K562 (cell line): ENCODE measurements at regions not wholly inside any gene's neighbourhood (a gene's known extent, or its start where the extent isn't known, plus 50 kb on each side); places are given as distances from the start of the nearest gene placed in this dataset.
A peak's percentile ranks its signal among the peaks of the same experiment; 100 is the strongest.

Experiments used
- BRCA1 ChIP-seq, 2 experiments: fragments of 450-650 bp in 1 of 2; sonication (generic) in 1 of 2; formaldehyde crosslinking in 1 of 2; IDR thresholded peaks; 2 replicates each; pipeline versions ENCODE4 v1.5.0 to v1.6.1; 2017 to 2020; ENCODE audit warnings: mild to moderate bottlenecking in 1 of 2, missing genetic modification reagents in 1 of 2
- CBFA2T3 ChIP-seq: fragments of 450-650 bp; IDR thresholded peaks from 2 replicates; pipeline ENCODE4 v1.6.1; 2017
- FOSL1 ChIP-seq: fragments of 200-800 bp; sonication (Bioruptor generic); conservative IDR thresholded peaks from 2 replicates; pipeline ENCODE4 v1.6.1; 2016; ENCODE audit warnings: missing genetic modification characterization, missing compliant biosample characterization
- FOXK2 ChIP-seq, 2 experiments: fragments of 450-650 bp; IDR thresholded peaks in 1 of 2; conservative IDR thresholded peaks in 1 of 2; 2 replicates each; pipeline ENCODE4 v1.6.1; 2016; ENCODE audit warnings: low read depth in 2 of 2, mild to moderate bottlenecking in 1 of 2
- GABPB2 ChIP-seq: fragments of 250-450 bp; sonication (Bioruptor Pico); conservative IDR thresholded peaks from 2 replicates; pipeline ENCODE4 v1.5.1; 2021; ENCODE audit warnings: mild to moderate bottlenecking
- GATAD2B ChIP-seq: fragments of 450-650 bp; IDR thresholded peaks from 2 replicates; pipeline ENCODE4 v1.6.1; 2017; ENCODE audit warnings: mild to moderate bottlenecking, borderline replicate concordance
- HLTF ChIP-seq: fragments of 450-650 bp; IDR thresholded peaks from 2 replicates; pipeline ENCODE4 v1.6.1; 2016
- MCM7 ChIP-seq, 2 experiments: fragments of 450-650 bp; IDR thresholded peaks; 2 replicates each; pipeline ENCODE4 v1.6.1; 2016 to 2018
- NCOR1 ChIP-seq: fragments of 450-650 bp; IDR thresholded peaks from 2 replicates; pipeline ENCODE4 v1.6.1; 2016; ENCODE audit warnings: mild to moderate bottlenecking, moderate library complexity
- PCBP2 ChIP-seq: fragments of 200-400 bp; formaldehyde crosslinking; IDR thresholded peaks from 2 replicates; pipeline ENCODE4 v1.6.1; 2018; ENCODE audit warnings: low read length, low read depth, mild to moderate bottlenecking, moderate library complexity; ENCODE audit not compliant: poor library complexity, severe bottlenecking
- POLR3G ChIP-seq: IDR thresholded peaks from 2 replicates; pipeline ENCODE4 v1.6.1; 2011; ENCODE audit not compliant: insufficient read length, insufficient replicate concordance; ENCODE audit errors: extremely low read depth
- PRDM10 ChIP-seq: fragments of 450-650 bp; IDR thresholded peaks from 2 replicates; pipeline ENCODE4 v1.6.1; 2018; ENCODE audit not compliant: partially characterized antibody
- RBFOX2 ChIP-seq: fragments of 200-400 bp; formaldehyde crosslinking; IDR thresholded peaks from 2 replicates; pipeline ENCODE4 v1.6.1; 2017; ENCODE audit warnings: low read depth, mild to moderate bottlenecking, low read length, moderate library complexity
- RFX1 ChIP-seq: fragments of 450-650 bp; IDR thresholded peaks from 2 replicates; pipeline ENCODE4 v1.6.1; 2016; ENCODE audit warnings: mild to moderate bottlenecking, moderate library complexity
- SMC3 ChIP-seq: conservative IDR thresholded peaks from 2 replicates; pipeline ENCODE4 v1.6.1; 2011; ENCODE audit warnings: low read depth, low read length, improper control_type of control experiment; ENCODE audit not compliant: insufficient read depth
- TAL1 ChIP-seq: fragments of 450-650 bp; IDR thresholded peaks from 2 replicates; pipeline ENCODE4 v1.6.1; 2016; ENCODE audit warnings: mild to moderate bottlenecking
- TCF3 ChIP-seq: sonication (generic); formaldehyde crosslinking; IDR thresholded peaks from 2 replicates; pipeline ENCODE4 v1.4.0; 2020; ENCODE audit warnings: mild to moderate bottlenecking, missing genetic modification reagents
- ZBTB7A ChIP-seq: IDR thresholded peaks from 2 replicates; pipeline ENCODE4 v1.6.1; 2011; ENCODE audit warnings: low read depth, mild to moderate bottlenecking, low read length, moderate library complexity, borderline replicate concordance; ENCODE audit not compliant: control insufficient read depth
- ZKSCAN8 ChIP-seq: fragments of 200-800 bp; sonication (Bioruptor generic); IDR thresholded peaks from 2 replicates; pipeline ENCODE4 v1.6.1; 2016; ENCODE audit warnings: missing genetic modification characterization, missing compliant biosample characterization
- ZNF143 ChIP-seq: sonication (generic); formaldehyde crosslinking; IDR thresholded peaks from 2 replicates; pipeline ENCODE4 v1.9.0; 2022; ENCODE audit warnings: mild to moderate bottlenecking, missing genetic modification reagents
- ZNF408 ChIP-seq: fragments of 250-450 bp; sonication (Bioruptor Pico); IDR thresholded peaks from 2 replicates; pipeline ENCODE4 v1.4.0; 2020; ENCODE audit warnings: low read depth, mild to moderate bottlenecking, moderate library complexity
- ZNF780A ChIP-seq: fragments of 250-450 bp; sonication (Bioruptor Pico); IDR thresholded peaks from 2 replicates; pipeline ENCODE4 v1.5.0; 2021; ENCODE audit warnings: mild to moderate bottlenecking
- TF ChIP-seq, protein P1 (sequence below): sonication (generic); formaldehyde crosslinking; IDR thresholded peaks from 2 replicates; pipeline ENCODE4 v1.8.0; 2022; ENCODE audit warnings: mild to moderate bottlenecking, missing genetic modification reagents

GRCh38 chr15:38627689-38628277 is 63.2 kb upstream of the RASGRP1 start (continued):
- TF ChIP-seq, protein P1, sequence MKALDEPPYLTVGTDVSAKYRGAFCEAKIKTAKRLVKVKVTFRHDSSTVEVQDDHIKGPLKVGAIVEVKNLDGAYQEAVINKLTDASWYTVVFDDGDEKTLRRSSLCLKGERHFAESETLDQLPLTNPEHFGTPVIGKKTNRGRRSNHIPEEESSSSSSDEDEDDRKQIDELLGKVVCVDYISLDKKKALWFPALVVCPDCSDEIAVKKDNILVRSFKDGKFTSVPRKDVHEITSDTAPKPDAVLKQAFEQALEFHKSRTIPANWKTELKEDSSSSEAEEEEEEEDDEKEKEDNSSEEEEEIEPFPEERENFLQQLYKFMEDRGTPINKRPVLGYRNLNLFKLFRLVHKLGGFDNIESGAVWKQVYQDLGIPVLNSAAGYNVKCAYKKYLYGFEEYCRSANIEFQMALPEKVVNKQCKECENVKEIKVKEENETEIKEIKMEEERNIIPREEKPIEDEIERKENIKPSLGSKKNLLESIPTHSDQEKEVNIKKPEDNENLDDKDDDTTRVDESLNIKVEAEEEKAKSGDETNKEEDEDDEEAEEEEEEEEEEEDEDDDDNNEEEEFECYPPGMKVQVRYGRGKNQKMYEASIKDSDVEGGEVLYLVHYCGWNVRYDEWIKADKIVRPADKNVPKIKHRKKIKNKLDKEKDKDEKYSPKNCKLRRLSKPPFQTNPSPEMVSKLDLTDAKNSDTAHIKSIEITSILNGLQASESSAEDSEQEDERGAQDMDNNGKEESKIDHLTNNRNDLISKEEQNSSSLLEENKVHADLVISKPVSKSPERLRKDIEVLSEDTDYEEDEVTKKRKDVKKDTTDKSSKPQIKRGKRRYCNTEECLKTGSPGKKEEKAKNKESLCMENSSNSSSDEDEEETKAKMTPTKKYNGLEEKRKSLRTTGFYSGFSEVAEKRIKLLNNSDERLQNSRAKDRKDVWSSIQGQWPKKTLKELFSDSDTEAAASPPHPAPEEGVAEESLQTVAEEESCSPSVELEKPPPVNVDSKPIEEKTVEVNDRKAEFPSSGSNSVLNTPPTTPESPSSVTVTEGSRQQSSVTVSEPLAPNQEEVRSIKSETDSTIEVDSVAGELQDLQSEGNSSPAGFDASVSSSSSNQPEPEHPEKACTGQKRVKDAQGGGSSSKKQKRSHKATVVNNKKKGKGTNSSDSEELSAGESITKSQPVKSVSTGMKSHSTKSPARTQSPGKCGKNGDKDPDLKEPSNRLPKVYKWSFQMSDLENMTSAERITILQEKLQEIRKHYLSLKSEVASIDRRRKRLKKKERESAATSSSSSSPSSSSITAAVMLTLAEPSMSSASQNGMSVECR (CRISPR knock-in tag) = no peak
- TF ChIP-seq POLR3G = no peak
- TF ChIP-seq GABPB2 (CRISPR knock-in tag) = no peak
- no peak for TF ChIP-seq GATAD2B
- no peak for TF ChIP-seq BRCA1 (IDR thresholded peaks at IDR 0.05)
- TF ChIP-seq BRCA1 (CRISPR knock-in tag; IDR thresholded peaks at IDR 0.05) = no peak
- no peak for TF ChIP-seq ZNF408 (CRISPR knock-in tag)
- no peak for TF ChIP-seq ZBTB7A
- no peak for TF ChIP-seq PCBP2
- TF ChIP-seq ZKSCAN8 = no peak
- TF ChIP-seq HLTF = no peak
- TF ChIP-seq RBFOX2 = no peak
- peak; percentile 47; the same call in 1 of the 2 replicates for TF ChIP-seq TAL1
- no peak for TF ChIP-seq MCM7 (IDR thresholded peaks at IDR 0.05)
- peak; percentile 65 for TF ChIP-seq SMC3
- TF ChIP-seq CBFA2T3 = peak; percentile 81
- TF ChIP-seq ZNF780A = no peak
- peak; percentile 13 for TF ChIP-seq PRDM10
- TF ChIP-seq TCF3 (CRISPR knock-in tag) = peak; percentile 25; the same call in 1 of the 2 replicates
- TF ChIP-seq FOSL1 (tag) = peak; percentile 49; the same call in 1 of the 2 replicates
- TF ChIP-seq RFX1 = no peak
- peak; percentile 32 to 61; a peak in 3 of 4 replicates for TF ChIP-seq FOXK2 (conservative IDR thresholded peaks at IDR 0.05 in 1 of 2, IDR thresholded peaks at IDR 0.05 in 1 of 2; ENCODE audit: low read depth in 2 of 2)
- TF ChIP-seq NCOR1 = peak; percentile 32; the same call in 1 of the 2 replicates
- no peak for TF ChIP-seq ZNF143 (CRISPR knock-in tag)
